ENCODE measurements at regions not wholly inside any gene's neighbourhood (a gene's known extent, or its start where the extent isn't known, plus 50 kb on each side); places are given as distances from the start of the nearest gene placed in this dataset.

- no peak for DNase-seq (ENCODE audit: low read depth)
Measured at GRCh38 chr6:1153696-1154245, 158.1 kb upstream of the FOXQ1 start.

GRCh38 chr6:1146500-1146899 lies 165.4 kb upstream of the FOXQ1 start:
- DNase-seq (ENCODE audit: low read depth): no peak

DNA sequence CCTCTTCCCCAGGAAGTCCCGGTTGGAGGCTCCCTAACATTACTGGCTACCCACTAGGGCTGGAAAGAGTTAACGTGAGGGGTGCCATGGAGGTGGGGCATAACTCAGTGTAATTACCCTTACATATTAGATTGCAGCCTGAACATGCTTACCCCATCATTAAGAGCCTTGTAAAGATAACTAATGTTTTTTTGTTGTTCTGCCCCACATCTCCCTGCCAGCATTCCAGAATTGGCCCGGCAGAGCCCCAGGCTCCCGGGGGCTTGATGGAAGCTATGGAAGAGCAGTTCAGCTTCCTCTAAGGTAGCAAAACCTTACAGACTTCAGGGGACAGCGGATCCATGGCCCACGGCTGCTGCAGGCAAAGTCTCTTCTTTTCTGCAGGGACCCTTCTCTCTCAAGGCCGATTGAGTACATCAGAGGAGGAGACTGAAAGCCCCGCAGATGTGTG lies 166.1 kb upstream of the FOXQ1 start:
- no peak for DNase-seq (ENCODE audit: low read depth)

- DNase-seq (ENCODE audit: low read depth): no peak
Measured at GRCh38 chr6:1144842-1145767, 166.8 kb upstream of the FOXQ1 start.

GRCh38 chr6:1143655-1144054 lies 168.2 kb upstream of the FOXQ1 start:
- no peak for DNase-seq (ENCODE audit: low read depth)

- DNase-seq (ENCODE audit: low read depth): no peak
Measured at GRCh38 chr6:1139155-1139890, 172.6 kb upstream of the FOXQ1 start.

DNA sequence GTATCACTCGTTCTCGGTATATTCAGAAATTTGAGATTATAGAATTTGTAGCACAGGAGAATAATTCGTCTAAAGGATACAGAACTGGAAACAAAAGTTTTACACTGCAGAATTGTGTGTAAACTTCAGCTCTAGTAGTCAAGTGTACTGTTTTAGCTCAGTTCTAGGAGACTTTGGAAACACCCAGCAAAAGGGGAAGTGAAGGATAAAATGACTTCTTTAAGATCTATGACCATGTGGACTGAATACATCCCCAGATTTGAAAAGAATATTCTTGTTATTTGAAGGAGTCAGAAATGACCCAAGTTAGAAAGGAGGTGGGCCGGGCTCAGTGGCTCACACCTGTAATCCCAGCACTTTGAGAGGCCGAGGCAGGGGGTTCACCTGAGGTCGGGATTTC lies 174.0 kb upstream of the FOXQ1 start:
- DNase-seq (ENCODE audit: low read depth): no peak

GRCh38 chr6:1136827-1137226 lies 175.1 kb upstream of the FOXQ1 start:
- no peak for DNase-seq (ENCODE audit: low read depth)

DNA sequence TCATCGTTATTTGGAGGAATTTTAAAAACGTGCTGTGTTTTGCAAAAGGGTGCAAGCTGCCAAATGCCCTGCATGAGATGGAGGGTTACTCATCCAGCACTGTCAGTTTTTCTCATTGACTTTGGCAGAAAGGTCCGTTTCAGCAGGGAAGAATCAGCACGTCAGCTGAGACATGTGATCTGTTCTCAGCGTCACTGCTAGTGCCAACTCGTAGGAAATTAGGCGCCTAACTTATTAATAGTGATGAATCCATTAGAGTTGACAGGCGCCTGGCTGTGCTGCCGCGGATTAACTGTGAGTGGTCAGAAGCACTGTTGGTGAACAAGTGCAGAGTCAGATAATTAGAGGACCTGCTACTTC lies 175.5 kb upstream of the FOXQ1 start:
- no peak for DNase-seq (ENCODE audit: low read depth)

DNA sequence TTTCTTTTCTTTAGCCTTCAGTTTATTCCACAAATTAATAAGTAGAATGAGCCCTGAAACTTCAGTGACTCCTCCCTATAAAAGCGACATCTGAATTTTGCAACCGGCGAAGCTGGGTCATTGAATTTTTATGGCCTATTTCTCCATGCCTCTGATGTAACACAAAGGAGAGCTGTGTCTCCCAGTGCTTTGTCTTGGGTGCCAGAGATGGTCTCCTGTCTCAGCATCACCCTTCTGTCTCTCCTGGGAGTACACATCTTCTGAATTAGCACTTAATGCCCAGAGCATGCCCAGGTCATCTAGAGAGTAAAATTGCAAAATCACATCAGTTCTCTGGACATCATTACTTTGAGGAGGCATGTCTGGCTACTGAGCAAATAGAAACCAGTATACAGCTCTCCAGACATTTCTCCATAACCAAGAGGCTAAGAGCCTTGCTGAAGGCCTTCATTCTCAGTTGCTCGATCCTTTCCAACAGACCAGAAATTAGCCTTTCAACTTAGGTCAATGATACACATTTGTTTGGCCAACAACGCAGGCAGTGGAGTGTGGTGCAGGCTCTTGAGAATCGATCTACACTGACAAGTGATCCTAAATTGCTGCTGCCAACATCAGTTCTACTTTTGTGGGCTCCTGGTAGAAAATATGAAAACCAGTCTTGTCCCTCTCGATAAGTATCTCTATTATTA lies 176.0 kb upstream of the FOXQ1 start:
- no peak for DNase-seq (ENCODE audit: low read depth)

GRCh38 chr6:1131285-1132079 lies 180.4 kb upstream of the FOXQ1 start:
- DNase-seq (ENCODE audit: low read depth): no peak

- DNase-seq (ENCODE audit: low read depth): no peak
Measured at GRCh38 chr6:1130709-1131108, 181.2 kb upstream of the FOXQ1 start.

GRCh38 chr6:1129131-1129530 lies 182.8 kb upstream of the FOXQ1 start:
- no peak for DNase-seq (ENCODE audit: low read depth)

- DNase-seq (ENCODE audit: low read depth): no peak
Measured at GRCh38 chr6:1127597-1128288, 184.2 kb upstream of the FOXQ1 start.

DNA sequence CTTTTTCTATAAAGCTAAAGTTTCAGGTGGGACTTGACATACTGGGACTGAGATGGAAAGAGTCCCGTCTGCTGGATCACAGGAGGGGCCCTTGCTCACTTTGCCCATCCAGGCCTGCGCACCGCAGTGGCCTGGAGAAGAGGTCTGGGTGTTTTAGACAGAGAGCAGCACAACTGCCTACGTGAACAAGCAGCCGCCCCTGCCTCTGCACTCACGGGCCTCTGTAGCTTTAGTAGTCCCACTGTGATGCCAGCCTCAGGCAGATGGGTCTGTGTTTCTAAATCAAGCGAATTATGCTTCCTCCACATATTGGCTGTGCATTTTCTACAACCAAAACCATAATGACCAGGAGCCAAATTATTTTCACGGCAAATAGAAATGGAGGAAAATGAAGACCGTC lies 184.8 kb upstream of the FOXQ1 start:
- DNase-seq (ENCODE audit: low read depth): no peak

- no peak for DNase-seq (ENCODE audit: low read depth)
Measured at GRCh38 chr6:1126036-1126435, 185.9 kb upstream of the FOXQ1 start.

DNA sequence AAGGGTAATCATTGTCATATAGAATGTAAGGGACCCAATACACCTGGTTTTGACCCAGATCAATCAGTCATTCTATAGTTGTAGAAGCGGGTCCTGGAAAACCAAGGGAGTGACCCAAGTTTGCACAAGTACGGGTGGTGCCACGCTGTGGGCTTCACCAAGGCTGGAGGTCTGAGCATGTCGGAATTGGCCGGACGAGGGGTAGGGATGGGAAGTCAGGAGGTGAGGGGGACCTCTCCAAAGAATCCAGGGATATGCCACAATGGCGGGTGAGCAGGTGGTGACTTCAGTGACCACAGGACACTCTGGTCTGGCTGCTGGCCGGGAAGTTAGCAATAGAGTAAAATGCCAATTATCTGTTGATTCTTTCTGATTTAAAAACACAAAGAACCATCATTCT lies 186.6 kb upstream of the FOXQ1 start:
- no peak for DNase-seq (ENCODE audit: low read depth)

GRCh38 chr6:1124885-1125284 lies 187.0 kb upstream of the FOXQ1 start:
- no peak for DNase-seq (ENCODE audit: low read depth)

GRCh38 chr6:1123386-1124375 lies 188.2 kb upstream of the FOXQ1 start:
- DNase-seq (ENCODE audit: low read depth): no peak

- DNase-seq (ENCODE audit: low read depth): no peak
Measured at GRCh38 chr6:1122083-1122482, 189.8 kb upstream of the FOXQ1 start.
